ENCODE measurements at regions not wholly inside any gene's neighbourhood (a gene's known extent, or its start where the extent isn't known, plus 50 kb on each side); places are given as distances from the start of the nearest gene placed in this dataset.

DNA sequence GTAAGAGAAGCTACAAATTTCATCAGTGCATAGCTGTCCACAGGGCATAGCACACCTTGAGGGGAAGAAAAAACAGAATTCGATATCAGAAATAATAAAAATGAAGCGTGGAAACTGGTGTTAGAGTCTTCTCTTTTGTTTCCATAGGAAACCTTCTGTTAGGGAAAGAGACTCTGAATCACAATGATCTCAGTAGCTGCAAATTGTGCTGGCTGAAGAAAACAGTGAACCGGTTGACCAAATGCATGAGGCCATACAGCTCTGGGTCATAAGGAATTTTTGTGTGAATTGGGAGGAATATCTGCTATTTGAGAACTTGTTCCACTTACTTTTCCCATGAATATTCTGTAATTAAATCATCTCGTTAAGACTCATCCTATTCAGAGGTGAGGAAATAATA is 580.2 kb upstream of the NECTIN3 start:
- H3K4me3 ChIP-seq (ENCODE audit: low read depth in 1 of 3, low read length in 3 of 3) = no peak overlapping the region
- no peak overlapping the region for H3K9ac ChIP-seq (ENCODE audit: low read depth in 1 of 2, low read length in 2 of 2)
- no peak for DNase-seq (ENCODE audit: low spot score)
- 91% methylated on average over 4 of the region's 4 CpGs for WGBS
- H3K27ac ChIP-seq (ENCODE audit: low read depth in 1 of 2, low read length in 2 of 2) = no peak overlapping the region
- TF ChIP-seq SP1 (IDR thresholded peaks at IDR 0.05) (no peak), RAD21 (IDR thresholded peaks at IDR 0.05) (no peak), FOXA1 (IDR thresholded peaks at IDR 0.05) (no peak), RXRA (IDR thresholded peaks at IDR 0.05) (no peak), YY1 (IDR thresholded peaks at IDR 0.05) (no peak), HNF4G (IDR thresholded peaks at IDR 0.05) (no peak), FOXA2 (IDR thresholded peaks at IDR 0.05) (no peak), NR2F2 (IDR thresholded peaks at IDR 0.05) (no peak), EGR1 (IDR thresholded peaks at IDR 0.05; ENCODE audit: low read depth in 2 of 2) (no peak)
- TF ChIP-seq, protein P1, sequence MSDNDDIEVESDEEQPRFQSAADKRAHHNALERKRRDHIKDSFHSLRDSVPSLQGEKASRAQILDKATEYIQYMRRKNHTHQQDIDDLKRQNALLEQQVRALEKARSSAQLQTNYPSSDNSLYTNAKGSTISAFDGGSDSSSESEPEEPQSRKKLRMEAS (IDR thresholded peaks at IDR 0.05) = no peak
- TF ChIP-seq, protein P2, sequence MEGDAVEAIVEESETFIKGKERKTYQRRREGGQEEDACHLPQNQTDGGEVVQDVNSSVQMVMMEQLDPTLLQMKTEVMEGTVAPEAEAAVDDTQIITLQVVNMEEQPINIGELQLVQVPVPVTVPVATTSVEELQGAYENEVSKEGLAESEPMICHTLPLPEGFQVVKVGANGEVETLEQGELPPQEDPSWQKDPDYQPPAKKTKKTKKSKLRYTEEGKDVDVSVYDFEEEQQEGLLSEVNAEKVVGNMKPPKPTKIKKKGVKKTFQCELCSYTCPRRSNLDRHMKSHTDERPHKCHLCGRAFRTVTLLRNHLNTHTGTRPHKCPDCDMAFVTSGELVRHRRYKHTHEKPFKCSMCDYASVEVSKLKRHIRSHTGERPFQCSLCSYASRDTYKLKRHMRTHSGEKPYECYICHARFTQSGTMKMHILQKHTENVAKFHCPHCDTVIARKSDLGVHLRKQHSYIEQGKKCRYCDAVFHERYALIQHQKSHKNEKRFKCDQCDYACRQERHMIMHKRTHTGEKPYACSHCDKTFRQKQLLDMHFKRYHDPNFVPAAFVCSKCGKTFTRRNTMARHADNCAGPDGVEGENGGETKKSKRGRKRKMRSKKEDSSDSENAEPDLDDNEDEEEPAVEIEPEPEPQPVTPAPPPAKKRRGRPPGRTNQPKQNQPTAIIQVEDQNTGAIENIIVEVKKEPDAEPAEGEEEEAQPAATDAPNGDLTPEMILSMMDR (IDR thresholded peaks at IDR 0.05; ENCODE audit: low read depth, low read length, missing input control) = no peak
- TF ChIP-seq, protein P3, sequence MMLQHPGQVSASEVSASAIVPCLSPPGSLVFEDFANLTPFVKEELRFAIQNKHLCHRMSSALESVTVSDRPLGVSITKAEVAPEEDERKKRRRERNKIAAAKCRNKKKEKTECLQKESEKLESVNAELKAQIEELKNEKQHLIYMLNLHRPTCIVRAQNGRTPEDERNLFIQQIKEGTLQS (IDR thresholded peaks at IDR 0.05) = no peak
- no peaks in the 10 kb centered on the region for H3K27me3 ChIP-seq (ENCODE audit: control insufficient read depth in 4 of 4, insufficient read depth in 4 of 4, low read length in 3 of 4)
- H3K36me3 ChIP-seq (ENCODE audit: control insufficient read depth in 4 of 4, insufficient read depth in 3 of 4, low read depth in 1 of 4, low read length in 3 of 4) = no peaks in the 10 kb centered on the region
- H3K4me1 ChIP-seq (ENCODE audit: control insufficient read depth in 4 of 4, insufficient read depth in 4 of 4, low read length in 3 of 4) = no peaks in the 10 kb centered on the region
- peaks cover 0 to 6% (median 1%) of the 10 kb centered on the region in 4 donors for H3K9me3 ChIP-seq (ENCODE audit: control insufficient read depth in 4 of 4, low read length in 3 of 4)

DNA sequence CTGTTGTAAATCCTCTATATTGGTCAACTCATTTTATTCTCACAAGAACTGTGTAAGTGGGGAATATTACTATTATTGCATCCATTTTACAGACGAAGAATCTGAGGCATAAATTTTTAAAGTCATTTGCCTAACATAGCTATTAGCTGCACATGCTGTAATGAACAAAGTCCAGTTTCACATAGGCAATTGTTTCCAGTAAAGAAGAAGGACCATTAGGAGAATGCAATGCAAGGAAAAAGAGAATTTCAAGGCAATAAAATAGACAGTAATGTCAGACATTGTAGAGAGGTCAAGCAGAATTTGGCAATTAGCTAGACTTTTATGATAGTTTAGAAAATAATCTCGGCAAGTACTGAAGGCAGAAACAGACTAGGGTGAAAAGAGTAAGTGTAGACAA is 578.7 kb upstream of the NECTIN3 start:
- Histone ChIP-seq H3K9me3 (ENCODE audit: control insufficient read depth in 4 of 4, low read length in 3 of 4) (no peaks in the 10 kb centered on the region), H3K27ac (ENCODE audit: low read depth in 1 of 2, low read length in 2 of 2) (no peak overlapping the region), H3K27me3 (ENCODE audit: control insufficient read depth in 4 of 4, insufficient read depth in 4 of 4, low read length in 3 of 4) (no peaks in the 10 kb centered on the region), H3K9ac (ENCODE audit: low read depth in 1 of 2, low read length in 2 of 2) (no peak overlapping the region), H3K4me1 (ENCODE audit: control insufficient read depth in 4 of 4, insufficient read depth in 4 of 4, low read length in 3 of 4) (no peaks in the 10 kb centered on the region), H3K4me3 (ENCODE audit: low read depth in 1 of 3, low read length in 3 of 3) (no peak overlapping the region), H3K36me3 (ENCODE audit: control insufficient read depth in 4 of 4, insufficient read depth in 3 of 4, low read depth in 1 of 4, low read length in 3 of 4) (no peaks in the 10 kb centered on the region)
- WGBS = 82% methylated on average over 2 of the region's 2 CpGs
- DNase-seq (ENCODE audit: low spot score) = no peak
- TF ChIP-seq NR2F2 (IDR thresholded peaks at IDR 0.05) (no peak), FOXA1 (IDR thresholded peaks at IDR 0.05) (no peak), JUND (IDR thresholded peaks at IDR 0.05) (no peak), YY1 (IDR thresholded peaks at IDR 0.05) (no peak), HNF4A (conservative IDR thresholded peaks at IDR 0.05) (peak; percentile 13 to 19)
- TF ChIP-seq, protein P1 (IDR thresholded peaks at IDR 0.05) = no peak
- TF ChIP-seq, protein P4, sequence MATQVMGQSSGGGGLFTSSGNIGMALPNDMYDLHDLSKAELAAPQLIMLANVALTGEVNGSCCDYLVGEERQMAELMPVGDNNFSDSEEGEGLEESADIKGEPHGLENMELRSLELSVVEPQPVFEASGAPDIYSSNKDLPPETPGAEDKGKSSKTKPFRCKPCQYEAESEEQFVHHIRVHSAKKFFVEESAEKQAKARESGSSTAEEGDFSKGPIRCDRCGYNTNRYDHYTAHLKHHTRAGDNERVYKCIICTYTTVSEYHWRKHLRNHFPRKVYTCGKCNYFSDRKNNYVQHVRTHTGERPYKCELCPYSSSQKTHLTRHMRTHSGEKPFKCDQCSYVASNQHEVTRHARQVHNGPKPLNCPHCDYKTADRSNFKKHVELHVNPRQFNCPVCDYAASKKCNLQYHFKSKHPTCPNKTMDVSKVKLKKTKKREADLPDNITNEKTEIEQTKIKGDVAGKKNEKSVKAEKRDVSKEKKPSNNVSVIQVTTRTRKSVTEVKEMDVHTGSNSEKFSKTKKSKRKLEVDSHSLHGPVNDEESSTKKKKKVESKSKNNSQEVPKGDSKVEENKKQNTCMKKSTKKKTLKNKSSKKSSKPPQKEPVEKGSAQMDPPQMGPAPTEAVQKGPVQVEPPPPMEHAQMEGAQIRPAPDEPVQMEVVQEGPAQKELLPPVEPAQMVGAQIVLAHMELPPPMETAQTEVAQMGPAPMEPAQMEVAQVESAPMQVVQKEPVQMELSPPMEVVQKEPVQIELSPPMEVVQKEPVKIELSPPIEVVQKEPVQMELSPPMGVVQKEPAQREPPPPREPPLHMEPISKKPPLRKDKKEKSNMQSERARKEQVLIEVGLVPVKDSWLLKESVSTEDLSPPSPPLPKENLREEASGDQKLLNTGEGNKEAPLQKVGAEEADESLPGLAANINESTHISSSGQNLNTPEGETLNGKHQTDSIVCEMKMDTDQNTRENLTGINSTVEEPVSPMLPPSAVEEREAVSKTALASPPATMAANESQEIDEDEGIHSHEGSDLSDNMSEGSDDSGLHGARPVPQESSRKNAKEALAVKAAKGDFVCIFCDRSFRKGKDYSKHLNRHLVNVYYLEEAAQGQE (IDR thresholded peaks at IDR 0.05) = no peak
